Coronary artery (tissue), 2 donors: ENCODE measurements at regions not wholly inside any gene's neighbourhood (a gene's known extent, or its start where the extent isn't known, plus 50 kb on each side); places are given as distances from the start of the nearest gene placed in this dataset.
"Not testable (repeated sequence)": the region's sequence is repeated elsewhere in the genome, so short reads cannot be mapped to it uniquely, and the experiment has no call there.

Source experiments
- DNase-seq: peaks from one replicate; pipeline ENCODE4 v3.0.0-alpha.2; 2017; ENCODE audit warnings: low spot score
- H3K27ac ChIP-seq, 2 donors: fragments of 200-600 bp; sonication (generic); one replicate each; pipeline ENCODE4 v1.5.1; 2016 to 2019
- H3K4me3 ChIP-seq: fragments of 200-600 bp; sonication (generic); 2 replicates; pipeline ENCODE4 v1.5.1; 2016; ENCODE audit warnings: mild to moderate bottlenecking, moderate library complexity
- TF ChIP-seq, protein P1 (sequence below): fragments of 200-600 bp; sonication (generic); IDR thresholded peaks from one replicate; pipeline ENCODE4 v1.5.1; 2019; ENCODE audit warnings: antibody characterized with exemption

- TF ChIP-seq, protein P1, sequence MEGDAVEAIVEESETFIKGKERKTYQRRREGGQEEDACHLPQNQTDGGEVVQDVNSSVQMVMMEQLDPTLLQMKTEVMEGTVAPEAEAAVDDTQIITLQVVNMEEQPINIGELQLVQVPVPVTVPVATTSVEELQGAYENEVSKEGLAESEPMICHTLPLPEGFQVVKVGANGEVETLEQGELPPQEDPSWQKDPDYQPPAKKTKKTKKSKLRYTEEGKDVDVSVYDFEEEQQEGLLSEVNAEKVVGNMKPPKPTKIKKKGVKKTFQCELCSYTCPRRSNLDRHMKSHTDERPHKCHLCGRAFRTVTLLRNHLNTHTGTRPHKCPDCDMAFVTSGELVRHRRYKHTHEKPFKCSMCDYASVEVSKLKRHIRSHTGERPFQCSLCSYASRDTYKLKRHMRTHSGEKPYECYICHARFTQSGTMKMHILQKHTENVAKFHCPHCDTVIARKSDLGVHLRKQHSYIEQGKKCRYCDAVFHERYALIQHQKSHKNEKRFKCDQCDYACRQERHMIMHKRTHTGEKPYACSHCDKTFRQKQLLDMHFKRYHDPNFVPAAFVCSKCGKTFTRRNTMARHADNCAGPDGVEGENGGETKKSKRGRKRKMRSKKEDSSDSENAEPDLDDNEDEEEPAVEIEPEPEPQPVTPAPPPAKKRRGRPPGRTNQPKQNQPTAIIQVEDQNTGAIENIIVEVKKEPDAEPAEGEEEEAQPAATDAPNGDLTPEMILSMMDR = no peak
- no peak for DNase-seq
- H3K27ac ChIP-seq = no peak overlapping the region
- H3K4me3 ChIP-seq = no peak overlapping the region
Observed at GRCh38 chr2:59752512-59752911, 800.9 kb downstream of the BCL11A start.

DNA sequence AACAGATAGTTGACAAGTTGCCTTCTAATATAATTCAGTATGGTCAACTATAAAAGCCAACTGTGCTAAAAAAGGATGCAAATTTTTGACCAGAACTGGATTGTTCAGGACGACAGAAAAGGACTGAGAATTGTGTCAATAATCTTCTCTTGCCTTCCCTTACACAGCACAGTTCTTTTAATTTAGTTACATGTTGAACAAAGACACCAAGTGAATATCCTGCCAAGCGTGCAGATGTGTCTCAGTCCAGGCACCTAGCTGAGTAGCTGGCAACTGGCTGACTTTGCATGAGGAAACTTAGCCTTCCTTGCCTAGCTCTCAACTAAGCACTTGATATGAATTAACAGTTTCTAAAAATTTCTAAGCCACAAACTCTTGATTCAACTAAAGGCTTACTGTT lies 801.4 kb downstream of the BCL11A start:
- TF ChIP-seq, protein P1 = no peak
- Histone ChIP-seq H3K4me3 (no peak overlapping the region), H3K27ac (no peak overlapping the region)
- DNase-seq = no peak

- not testable (repeated sequence) for DNase-seq, H3K4me3 ChIP-seq
Observed at GRCh38 chr2:59751214-59751613, 802.2 kb downstream of the BCL11A start.

GRCh38 chr2:59746291-59746690 lies 807.2 kb downstream of the BCL11A start:
- no peak overlapping the region for H3K27ac ChIP-seq
- no peak for DNase-seq
- TF ChIP-seq, protein P1 = no peak
- no peak overlapping the region for H3K4me3 ChIP-seq

More at GRCh38 chr2:59751214-59751613, 802.2 kb downstream of the BCL11A start:
- not testable (repeated sequence) for H3K27ac ChIP-seq

DNA sequence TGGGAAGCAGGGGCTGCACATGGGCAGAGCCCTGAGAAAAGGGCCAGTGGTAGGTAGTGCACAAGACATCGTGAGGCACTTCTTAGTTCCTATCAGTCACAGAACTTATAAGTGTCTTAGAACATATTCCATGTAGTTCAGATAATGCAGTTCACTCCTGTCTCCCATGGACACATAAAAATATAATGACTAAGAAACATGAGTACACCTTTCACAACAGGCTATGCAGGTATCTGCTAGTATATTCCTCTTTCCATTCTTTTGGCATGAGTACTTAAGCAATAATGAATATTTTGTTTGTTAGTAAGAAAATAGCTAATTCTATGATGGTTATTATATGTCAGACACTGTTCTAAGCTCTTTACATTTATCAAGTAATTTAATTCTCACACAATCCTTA lies 808.4 kb downstream of the BCL11A start:
- TF ChIP-seq, protein P1 = no peak
- H3K4me3 ChIP-seq = no peak overlapping the region
- no peak for DNase-seq
- H3K27ac ChIP-seq = no peak overlapping the region

GRCh38 chr2:59744436-59744835 lies 809.0 kb downstream of the BCL11A start:
- no peak overlapping the region for H3K4me3 ChIP-seq
- H3K27ac ChIP-seq = no peak overlapping the region
- TF ChIP-seq, protein P1 = no peak
- no peak for DNase-seq

- Histone ChIP-seq H3K4me3 (no peak overlapping the region), H3K27ac (no peak overlapping the region)
- TF ChIP-seq, protein P1 = no peak
- no peak for DNase-seq
Observed at GRCh38 chr2:59741840-59742239, 811.6 kb downstream of the BCL11A start.

DNA sequence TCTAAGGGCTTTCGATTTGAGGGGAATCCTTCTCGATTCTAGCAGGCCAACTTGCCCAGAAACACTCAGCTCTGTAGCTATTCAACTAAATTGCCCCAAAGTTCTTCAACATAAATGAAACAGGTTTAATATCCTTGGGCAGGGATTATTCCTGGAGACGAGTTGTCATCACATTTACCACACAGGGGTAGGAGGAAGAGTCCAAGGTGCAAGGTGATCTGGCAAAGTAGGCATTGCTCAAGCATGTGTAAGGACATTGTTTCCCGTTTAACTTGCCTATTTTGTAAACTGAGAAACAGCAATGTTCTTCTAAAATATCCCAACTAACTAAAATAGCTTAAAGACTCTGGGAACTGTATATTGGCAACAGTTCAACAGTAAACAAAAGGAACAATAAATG lies 814.3 kb downstream of the BCL11A start:
- Histone ChIP-seq H3K4me3 (no peak overlapping the region), H3K27ac (no peak overlapping the region)
- TF ChIP-seq, protein P1 = no peak
- DNase-seq = no peak
